K562 (cell line): ENCODE measurements at regions not wholly inside any gene's neighbourhood (a gene's known extent, or its start where the extent isn't known, plus 50 kb on each side); places are given as distances from the start of the nearest gene placed in this dataset.

Experiments
- ATAC-seq: fragments of 200-7000 bp; cut with Tn5 transposase; 3 replicates; pipeline ENCODE4 v1.9.1; 2020; ENCODE audit warnings: moderate library complexity
- BruUV-seq: library from RNA; stranded (reverse); fragments of 400-500 nt; replicated peaks from 2 replicates; lab custom pipeline; 2021; lab: Mats Ljungman, UMichigan
- CTCF ChIA-PET: fragments of 300-600 bp; formaldehyde crosslinking; extraction: SDS; loops from one replicate; lab custom pipeline; 2021; ENCODE audit warnings: low intra/inter-chr PET ratio; lab: Yijun Ruan, JAX
- POLR2A ChIA-PET: fragments of 300-600, 350-650 bp; sonication (Branson Sonifier 250); formaldehyde crosslinking; extraction: SDS; loops from one replicate; lab custom pipeline; 2021; ENCODE audit warnings: antibody characterized with exemption, inconsistent platforms; lab: Yijun Ruan, JAX
- DNase-seq, 4 experiments: peaks; one replicate each; pipeline versions ENCODE4 v3.0.0 to v3.0.0-alpha.2; 2011 to 2018; ENCODE audit warnings: low spot score in 3 of 4, mixed read lengths in 3 of 4; ENCODE audit errors: extremely low read depth in 1 of 4
- FAIRE-seq: peaks from 2 replicates; lab custom pipeline; 2011; peaks lifted over from hg19 to GRCh38; lab: Jason Lieb, UNC
- H2AFZ ChIP-seq: 2 replicates; pipeline ENCODE4 v1.6.0; 2011; ENCODE audit warnings: low read depth, low read length, control low read depth, inconsistent platforms
- H3K27ac ChIP-seq: fragments of 200-600 bp; 3 replicates; pipeline ENCODE4 v1.8.0; 2011; ENCODE audit warnings: low read depth, mild to moderate bottlenecking, control low read depth, inconsistent platforms, low read length, moderate library complexity, mixed read lengths; ENCODE audit errors: extremely low read depth
- H3K27me3 ChIP-seq, 2 experiments: fragments of 300-600 bp in 1 of 2; 2 replicates in 1 of 2; 3 replicates in 1 of 2; pipeline versions ENCODE4 v1.6.0 to v1.8.0; 2011; ENCODE audit warnings: inconsistent platforms in 2 of 2, low read length in 2 of 2, mild to moderate bottlenecking in 1 of 2, mixed read lengths in 1 of 2, moderate library complexity in 1 of 2; ENCODE audit not compliant: control insufficient read depth in 2 of 2, insufficient read depth in 2 of 2
- H3K36me3 ChIP-seq: fragments of 300-600 bp; 3 replicates; pipeline ENCODE4 v1.8.0; 2011; ENCODE audit warnings: mild to moderate bottlenecking, low read length, inconsistent platforms; ENCODE audit not compliant: control insufficient read depth, insufficient read depth
- H3K4me1 ChIP-seq, 2 experiments: fragments of 200-600 bp in 1 of 2; replicated peaks in 1 of 2; 2 replicates in 1 of 2; 3 replicates in 1 of 2; pipeline versions ENCODE4 v1.5.1 to v1.8.0; 2011; ENCODE audit warnings: inconsistent platforms in 2 of 2, low read length in 2 of 2, mild to moderate bottlenecking in 1 of 2, mixed read lengths in 1 of 2, moderate library complexity in 1 of 2; ENCODE audit not compliant: control insufficient read depth in 2 of 2, insufficient read depth in 2 of 2
- H3K4me2 ChIP-seq: 2 replicates; pipeline ENCODE4 v1.6.1; 2011; ENCODE audit warnings: low read length, control low read depth, inconsistent platforms, mixed read lengths; ENCODE audit not compliant: insufficient read depth
- H3K4me3 ChIP-seq: fragments of 200-600 bp; sonication (generic), shearing (Covaris generic); 2 replicates; pipeline ENCODE4 v1.5.1; 2016; ENCODE audit warnings: control low read depth, inconsistent platforms
- H3K79me2 ChIP-seq: fragments of 200-600 bp; 3 replicates; pipeline ENCODE4 v1.8.0; 2011; ENCODE audit warnings: low read length, inconsistent platforms; ENCODE audit not compliant: control insufficient read depth, insufficient read depth
- H3K9ac ChIP-seq, 2 experiments: 2 replicates each; pipeline versions ENCODE4 v1.6.0 to v1.6.1; 2011; ENCODE audit warnings: low read depth in 2 of 2, low read length in 2 of 2, control low read depth in 1 of 2, inconsistent platforms in 1 of 2, mild to moderate bottlenecking in 1 of 2, mixed read lengths in 1 of 2; ENCODE audit not compliant: insufficient read depth in 1 of 2
- H3K9me1 ChIP-seq: one replicate; pipeline ENCODE4 v1.6.0; 2011; ENCODE audit warnings: inconsistent platforms, mild to moderate bottlenecking, low read length, moderate library complexity; ENCODE audit not compliant: control insufficient read depth, insufficient read depth
- H3K9me3 ChIP-seq: replicated peaks from 2 replicates; pipeline ENCODE4 v1.5.1; 2011; ENCODE audit warnings: low read depth, low read length, inconsistent platforms; ENCODE audit not compliant: control insufficient read depth, insufficient read depth
- H4K20me1 ChIP-seq: replicated peaks from 2 replicates; pipeline ENCODE4 v1.6.1; 2011; ENCODE audit warnings: low read length, inconsistent platforms, mixed read lengths; ENCODE audit not compliant: control insufficient read depth, insufficient read depth
- RBM14 ChIP-seq: fragments of 200-400 bp; formaldehyde crosslinking; IDR thresholded peaks from 2 replicates; pipeline ENCODE4 v1.6.1; 2018; ENCODE audit warnings: low read depth, mild to moderate bottlenecking, low read length, moderate library complexity, borderline replicate concordance; ENCODE audit not compliant: insufficient read depth
- RFX7 ChIP-seq: fragments of 250-450 bp; sonication (Bioruptor Pico); IDR thresholded peaks from 2 replicates; pipeline ENCODE4 v1.5.1; 2021; ENCODE audit warnings: mild to moderate bottlenecking
- ZNF12 ChIP-seq: sonication (generic); formaldehyde crosslinking; IDR thresholded peaks from 2 replicates; pipeline ENCODE4 v1.4.0; 2020; ENCODE audit warnings: mild to moderate bottlenecking, missing genetic modification reagents
- WGBS: fragments of 100-300 bp; shearing (Covaris generic); methylation state at CpG from one replicate; pipeline ENCODE4 v1.1.6; 2016; ENCODE audit warnings: low coverage, mixed read lengths; ENCODE audit not compliant: insufficient coverage; ENCODE audit errors: missing lambda C conversion rate; 5-methylcytosine and 5-hydroxymethylcytosine counted together
- in situ Hi-C: fragments of 300-500 bp; cut with MboI; formaldehyde crosslinking; loops from 4 replicates; pipeline ENCODE4 v1.15.0; 2018; ENCODE audit warnings: inconsistent platforms, mixed read lengths
- intact Hi-C: fragments of 100-400 bp; cut with micrococcal nuclease; formaldehyde crosslinking; loops from 2 replicates; pipeline ENCODE4 v1.14.2; 2022
- TF ChIP-seq, protein P1 (sequence below), 2 experiments: IDR thresholded peaks; 2 replicates each; pipeline ENCODE4 v1.6.1; 2011; ENCODE audit warnings: borderline replicate concordance in 1 of 2, control low read depth in 1 of 2, low read depth in 1 of 2, low read length in 1 of 2, mild to moderate bottlenecking in 1 of 2, mixed read lengths in 1 of 2, moderate library complexity in 1 of 2; ENCODE audit not compliant: insufficient read depth in 1 of 2, insufficient read length in 1 of 2, poor library complexity in 1 of 2, severe bottlenecking in 1 of 2; ENCODE audit errors: extremely low read depth in 1 of 2

DNA sequence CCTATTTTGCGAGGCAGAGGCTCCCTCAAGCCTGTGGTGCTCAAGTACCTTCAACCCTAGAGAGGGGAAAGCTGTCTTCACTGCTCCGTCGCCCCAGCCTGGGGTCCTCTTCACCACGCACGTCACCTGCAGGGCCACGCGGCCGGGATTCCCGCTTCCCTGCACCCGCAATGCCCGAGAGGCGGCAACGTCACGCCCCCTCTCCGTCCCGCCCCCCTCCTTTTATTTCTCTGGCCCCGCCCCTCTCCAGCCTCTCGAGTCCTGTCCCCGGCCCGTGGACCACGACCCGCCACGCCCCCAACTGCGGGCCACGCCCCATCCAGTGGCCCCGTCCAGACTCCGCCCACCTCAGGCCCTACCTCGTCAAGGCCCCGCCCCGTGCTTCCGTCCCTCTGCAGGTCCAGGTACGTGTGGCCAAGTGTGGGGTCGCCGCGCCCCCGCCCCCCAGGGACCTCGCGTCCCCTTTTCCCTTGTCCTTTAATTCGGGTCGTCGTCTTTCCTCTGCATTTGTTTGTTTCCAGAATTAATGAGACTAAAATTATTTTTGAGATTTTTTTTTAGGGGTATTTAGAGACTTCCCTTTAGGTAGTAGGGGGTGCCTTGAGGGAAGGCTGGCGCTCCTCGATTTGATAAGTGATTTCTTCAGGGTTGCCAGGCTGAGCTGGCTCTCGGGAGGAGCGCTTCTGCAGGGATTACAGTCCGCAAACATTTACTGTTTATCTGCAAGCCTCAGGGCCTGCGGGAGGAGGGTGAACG lies 69.8 kb upstream of the BAIAP2L1 start (continued):
- TF ChIP-seq, protein P1, sequence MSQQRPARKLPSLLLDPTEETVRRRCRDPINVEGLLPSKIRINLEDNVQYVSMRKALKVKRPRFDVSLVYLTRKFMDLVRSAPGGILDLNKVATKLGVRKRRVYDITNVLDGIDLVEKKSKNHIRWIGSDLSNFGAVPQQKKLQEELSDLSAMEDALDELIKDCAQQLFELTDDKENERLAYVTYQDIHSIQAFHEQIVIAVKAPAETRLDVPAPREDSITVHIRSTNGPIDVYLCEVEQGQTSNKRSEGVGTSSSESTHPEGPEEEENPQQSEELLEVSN (IDR thresholded peaks at IDR 0.05; ENCODE audit: borderline replicate concordance in 1 of 2, extremely low read depth in 1 of 2, insufficient read depth in 1 of 2, insufficient read length in 1 of 2, low read depth in 1 of 2, low read length in 1 of 2, poor library complexity in 1 of 2, severe bottlenecking in 1 of 2), result peak; percentile 90 to 98
- no peak for TF ChIP-seq RFX7

DNA sequence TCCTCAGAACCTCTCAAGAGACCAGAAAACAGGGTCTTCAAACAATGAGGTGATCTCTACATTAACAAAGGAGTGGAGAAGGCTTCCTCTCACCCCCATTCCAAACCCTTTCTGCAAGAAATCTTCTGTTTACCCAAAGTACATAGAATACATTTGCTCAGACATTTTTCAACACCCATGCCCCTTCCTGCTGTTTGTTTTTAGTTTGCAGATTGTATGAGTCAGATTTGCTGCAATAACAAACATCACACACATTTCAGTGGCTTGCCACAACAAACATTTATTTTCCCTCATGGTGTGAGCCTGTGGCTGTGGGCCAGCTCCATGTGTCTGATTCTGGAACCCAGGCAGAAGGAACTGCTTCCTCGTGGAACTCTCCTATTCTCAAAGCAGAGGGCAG lies 68.2 kb upstream of the BAIAP2L1 start:
- no peak for FAIRE-seq
- intact Hi-C loops, result no loop called here
- no peak overlapping the region for H3K9ac ChIP-seq

More for the DNA sequence above, 68.2 kb upstream of the BAIAP2L1 start:
- WGBS, result 4% methylated on average over 1 of the region's 1 CpG
- in situ Hi-C loops, result no loop called here
- Histone ChIP-seq H3K9me1 (no peaks in the 10 kb centered on the region), H3K4me2 (no peak overlapping the region), H4K20me1 (no peaks in the 10 kb centered on the region), H3K9me3 (no peaks in the 10 kb centered on the region), H3K27ac (no peak overlapping the region), H3K36me3 (no peaks in the 10 kb centered on the region), H2AFZ (no peak overlapping the region), H3K79me2 (no peaks in the 10 kb centered on the region), H3K27me3 (peaks cover 5 to 13% of the 10 kb centered on the region in 2 experiments; a peak in 2 of 5 replicates), H3K4me1 (peaks cover 0 to 11% of the 10 kb centered on the region in 2 experiments; a peak in 2 of 5 replicates), H3K4me3 (no peak overlapping the region)
- DNase-seq (no peak), ATAC-seq (no peak)
- ChIA-PET CTCF (no interaction called here), POLR2A (interaction anchor here (0.6 kb wide), 1 partner anchor 371 kb away, joined by 4 read pairs; no protein-coding TSS in a partner anchor)
- TF ChIP-seq RBM14, result no peak
- TF ChIP-seq ZNF12, result peak; percentile 98
- BruUV-seq, result no TSS peak
